ENCODE measurements at regions not wholly inside any gene's neighbourhood (a gene's known extent, or its start where the extent isn't known, plus 50 kb on each side); places are given as distances from the start of the nearest gene placed in this dataset.

GRCh38 chr10:109115179-109115578 lies 808.1 kb downstream of the XPNPEP1 start:
- Histone ChIP-seq H3K27me3 (ENCODE audit: control insufficient read depth, insufficient read depth, low read length) (no peaks in the 10 kb centered on the region), H3K36me3 (ENCODE audit: control insufficient read depth, insufficient read depth, low read length) (no peaks in the 10 kb centered on the region), H3K4me3 (ENCODE audit: low read depth, low read length) (no peak overlapping the region)
- no peak for DNase-seq (ENCODE audit: low read depth)
- TF ChIP-seq CTCF (IDR thresholded peaks at IDR 0.05; ENCODE audit: insufficient read depth, low read length, poor library complexity, severe bottlenecking), result no peak

GRCh38 chr10:109114579-109114978 lies 808.7 kb downstream of the XPNPEP1 start:
- no peak for DNase-seq (ENCODE audit: low read depth)
- Histone ChIP-seq H3K4me3 (ENCODE audit: low read depth, low read length) (no peak overlapping the region), H3K36me3 (ENCODE audit: control insufficient read depth, insufficient read depth, low read length) (no peaks in the 10 kb centered on the region), H3K27me3 (ENCODE audit: control insufficient read depth, insufficient read depth, low read length) (no peaks in the 10 kb centered on the region)
- TF ChIP-seq CTCF (IDR thresholded peaks at IDR 0.05; ENCODE audit: insufficient read depth, low read length, poor library complexity, severe bottlenecking), result no peak

- Histone ChIP-seq H3K27me3 (ENCODE audit: control insufficient read depth, insufficient read depth, low read length) (no peaks in the 10 kb centered on the region), H3K36me3 (ENCODE audit: control insufficient read depth, insufficient read depth, low read length) (no peaks in the 10 kb centered on the region), H3K4me3 (ENCODE audit: low read depth, low read length) (no peak overlapping the region)
- DNase-seq (ENCODE audit: low read depth), result no peak
- no peak for TF ChIP-seq CTCF (IDR thresholded peaks at IDR 0.05; ENCODE audit: insufficient read depth, low read length, poor library complexity, severe bottlenecking)
Measured at GRCh38 chr10:109106604-109107003, 816.7 kb downstream of the XPNPEP1 start.

GRCh38 chr10:109105725-109106124 lies 817.6 kb downstream of the XPNPEP1 start:
- H3K27me3 ChIP-seq (ENCODE audit: control insufficient read depth, insufficient read depth, low read length), result no peaks in the 10 kb centered on the region
- H3K4me3 ChIP-seq (ENCODE audit: low read depth, low read length), result no peak overlapping the region
- no peaks in the 10 kb centered on the region for H3K36me3 ChIP-seq (ENCODE audit: control insufficient read depth, insufficient read depth, low read length)
- TF ChIP-seq CTCF (IDR thresholded peaks at IDR 0.05; ENCODE audit: insufficient read depth, low read length, poor library complexity, severe bottlenecking), result no peak
- no peak for DNase-seq (ENCODE audit: low read depth)

- no peaks in the 10 kb centered on the region for H3K36me3 ChIP-seq (ENCODE audit: control insufficient read depth, insufficient read depth, low read length)
- no peak overlapping the region for H3K4me3 ChIP-seq (ENCODE audit: low read depth, low read length)
- no peaks in the 10 kb centered on the region for H3K27me3 ChIP-seq (ENCODE audit: control insufficient read depth, insufficient read depth, low read length)
- no peak for TF ChIP-seq CTCF (IDR thresholded peaks at IDR 0.05; ENCODE audit: insufficient read depth, low read length, poor library complexity, severe bottlenecking)
- no peak for DNase-seq (ENCODE audit: low read depth)
Measured at GRCh38 chr10:109104806-109105205, 818.5 kb downstream of the XPNPEP1 start.

- H3K27me3 ChIP-seq (ENCODE audit: control insufficient read depth, insufficient read depth, low read length), result no peaks in the 10 kb centered on the region
- DNase-seq (ENCODE audit: low read depth), result no peak
- TF ChIP-seq CTCF (IDR thresholded peaks at IDR 0.05; ENCODE audit: insufficient read depth, low read length, poor library complexity, severe bottlenecking), result no peak
- H3K36me3 ChIP-seq (ENCODE audit: control insufficient read depth, insufficient read depth, low read length), result no peaks in the 10 kb centered on the region
- no peak overlapping the region for H3K4me3 ChIP-seq (ENCODE audit: low read depth, low read length)
Measured at GRCh38 chr10:109103278-109103677, 820.0 kb downstream of the XPNPEP1 start.
